Stomach smooth muscle (tissue), 2 donors: ENCODE measurements at regions not wholly inside any gene's neighbourhood (a gene's known extent, or its start where the extent isn't known, plus 50 kb on each side); places are given as distances from the start of the nearest gene placed in this dataset.

Experiments used
- H3K27ac ChIP-seq: one replicate; pipeline ENCODE4 v1.7.0; 2013; ENCODE audit warnings: mild to moderate bottlenecking, low read length, inconsistent platforms
- H3K27me3 ChIP-seq, 2 donors: one replicate each; pipeline ENCODE4 v1.7.0; 2013; ENCODE audit warnings: low read length in 2 of 2; ENCODE audit not compliant: insufficient read depth in 2 of 2, control insufficient read depth in 1 of 2
- H3K36me3 ChIP-seq, 2 donors: one replicate each; pipeline ENCODE4 v1.7.0; 2013; ENCODE audit warnings: low read length in 2 of 2; ENCODE audit not compliant: control insufficient read depth in 2 of 2, insufficient read depth in 2 of 2
- H3K4me1 ChIP-seq: one replicate; pipeline ENCODE4 v1.7.0; 2013; ENCODE audit warnings: low read length; ENCODE audit not compliant: control insufficient read depth, insufficient read depth
- H3K4me3 ChIP-seq, 2 donors: one replicate each; pipeline ENCODE4 v1.7.0; 2013; ENCODE audit warnings: low read length in 2 of 2
- H3K9ac ChIP-seq, 2 donors: one replicate each; pipeline ENCODE4 v1.7.0; 2013; ENCODE audit warnings: low read length in 2 of 2, mild to moderate bottlenecking in 1 of 2
- H3K9me3 ChIP-seq, 2 donors: one replicate each; pipeline ENCODE4 v1.7.0; 2013; ENCODE audit warnings: low read length in 2 of 2; ENCODE audit not compliant: control insufficient read depth in 2 of 2
- donor health status: healthy.
- donor health status: Pancreatic carcinoma.

- H3K4me3 ChIP-seq = no peak overlapping the region
- no peak overlapping the region for H3K27ac ChIP-seq
- no peaks in the 10 kb centered on the region for H3K4me1 ChIP-seq
- no peaks in the 10 kb centered on the region for H3K36me3 ChIP-seq
- H3K27me3 ChIP-seq = no peaks in the 10 kb centered on the region
- no peaks in the 10 kb centered on the region for H3K9me3 ChIP-seq
- no peak overlapping the region for H3K9ac ChIP-seq
Observed at GRCh38 chr5:40025586-40025985, 600.8 kb upstream of the DAB2 start.

GRCh38 chr5:40022057-40022456 is 597.3 kb upstream of the DAB2 start:
- Histone ChIP-seq H3K9me3 (no peaks in the 10 kb centered on the region), H3K27me3 (no peaks in the 10 kb centered on the region), H3K4me1 (no peaks in the 10 kb centered on the region), H3K4me3 (no peak overlapping the region), H3K36me3 (no peaks in the 10 kb centered on the region), H3K9ac (no peak overlapping the region), H3K27ac (no peak overlapping the region)

GRCh38 chr5:40021007-40021406 is 596.2 kb upstream of the DAB2 start:
- H3K4me3 ChIP-seq = no peak overlapping the region
- no peaks in the 10 kb centered on the region for H3K36me3 ChIP-seq
- H3K9me3 ChIP-seq = no peaks in the 10 kb centered on the region
- H3K27ac ChIP-seq = no peak overlapping the region
- no peaks in the 10 kb centered on the region for H3K4me1 ChIP-seq
- H3K9ac ChIP-seq = no peak overlapping the region
- no peaks in the 10 kb centered on the region for H3K27me3 ChIP-seq

- Histone ChIP-seq H3K36me3 (no peaks in the 10 kb centered on the region), H3K27me3 (no peaks in the 10 kb centered on the region), H3K4me3 (no peak overlapping the region), H3K27ac (no peak overlapping the region), H3K9ac (no peak overlapping the region), H3K4me1 (no peaks in the 10 kb centered on the region), H3K9me3 (no peaks in the 10 kb centered on the region)
Observed at GRCh38 chr5:40017918-40018317, 593.1 kb upstream of the DAB2 start.

GRCh38 chr5:40017135-40017534 is 592.4 kb upstream of the DAB2 start:
- Histone ChIP-seq H3K9me3 (no peaks in the 10 kb centered on the region), H3K4me3 (no peak overlapping the region), H3K36me3 (no peaks in the 10 kb centered on the region), H3K27ac (no peak overlapping the region), H3K9ac (no peak overlapping the region), H3K27me3 (no peaks in the 10 kb centered on the region), H3K4me1 (no peaks in the 10 kb centered on the region)

- Histone ChIP-seq H3K9me3 (no peaks in the 10 kb centered on the region), H3K4me1 (no peaks in the 10 kb centered on the region), H3K9ac (no peak overlapping the region), H3K27me3 (no peaks in the 10 kb centered on the region), H3K27ac (no peak overlapping the region), H3K36me3 (no peaks in the 10 kb centered on the region), H3K4me3 (no peak overlapping the region)
Observed at GRCh38 chr5:40010436-40010835, 585.7 kb upstream of the DAB2 start.

GRCh38 chr5:40006260-40006659 is 581.5 kb upstream of the DAB2 start:
- H3K9ac ChIP-seq = no peak overlapping the region
- H3K27me3 ChIP-seq = no peaks in the 10 kb centered on the region
- H3K9me3 ChIP-seq = no peaks in the 10 kb centered on the region
- no peak overlapping the region for H3K4me3 ChIP-seq
- H3K4me1 ChIP-seq = no peaks in the 10 kb centered on the region
- H3K36me3 ChIP-seq = no peaks in the 10 kb centered on the region
- H3K27ac ChIP-seq = no peak overlapping the region

- H3K9me3 ChIP-seq = no peaks in the 10 kb centered on the region
- H3K9ac ChIP-seq = no peak overlapping the region
- no peak overlapping the region for H3K4me3 ChIP-seq
- H3K36me3 ChIP-seq = no peaks in the 10 kb centered on the region
- no peaks in the 10 kb centered on the region for H3K4me1 ChIP-seq
- no peak overlapping the region for H3K27ac ChIP-seq
- no peaks in the 10 kb centered on the region for H3K27me3 ChIP-seq
Observed at GRCh38 chr5:40001796-40002195, 577.0 kb upstream of the DAB2 start.

- Histone ChIP-seq H3K27me3 (no peaks in the 10 kb centered on the region), H3K9me3 (no peaks in the 10 kb centered on the region), H3K9ac (no peak overlapping the region), H3K4me3 (no peak overlapping the region), H3K4me1 (no peaks in the 10 kb centered on the region), H3K27ac (peak overlapping the region; percentile 63), H3K36me3 (no peaks in the 10 kb centered on the region)
Observed at GRCh38 chr5:39998518-39998917, 573.7 kb upstream of the DAB2 start.

- Histone ChIP-seq H3K9me3 (no peaks in the 10 kb centered on the region), H3K27ac (no peak overlapping the region), H3K27me3 (no peaks in the 10 kb centered on the region), H3K9ac (no peak overlapping the region), H3K4me1 (no peaks in the 10 kb centered on the region), H3K36me3 (no peaks in the 10 kb centered on the region), H3K4me3 (no peak overlapping the region)
Observed at GRCh38 chr5:39995990-39996389, 571.2 kb upstream of the DAB2 start.

GRCh38 chr5:39992617-39993202 is 567.9 kb upstream of the DAB2 start:
- no peak overlapping the region for H3K4me3 ChIP-seq
- H3K4me1 ChIP-seq = no peaks in the 10 kb centered on the region
- no peaks in the 10 kb centered on the region for H3K27me3 ChIP-seq
- H3K9me3 ChIP-seq = no peaks in the 10 kb centered on the region
- no peak overlapping the region for H3K27ac ChIP-seq
- no peaks in the 10 kb centered on the region for H3K36me3 ChIP-seq
- no peak overlapping the region for H3K9ac ChIP-seq
